ENCODE measurements at regions not wholly inside any gene's neighbourhood (a gene's known extent, or its start where the extent isn't known, plus 50 kb on each side); places are given as distances from the start of the nearest gene placed in this dataset.
"Not testable (repeated sequence)": the region's sequence is repeated elsewhere in the genome, so short reads cannot be mapped to it uniquely, and the experiment has no call there.

DNA sequence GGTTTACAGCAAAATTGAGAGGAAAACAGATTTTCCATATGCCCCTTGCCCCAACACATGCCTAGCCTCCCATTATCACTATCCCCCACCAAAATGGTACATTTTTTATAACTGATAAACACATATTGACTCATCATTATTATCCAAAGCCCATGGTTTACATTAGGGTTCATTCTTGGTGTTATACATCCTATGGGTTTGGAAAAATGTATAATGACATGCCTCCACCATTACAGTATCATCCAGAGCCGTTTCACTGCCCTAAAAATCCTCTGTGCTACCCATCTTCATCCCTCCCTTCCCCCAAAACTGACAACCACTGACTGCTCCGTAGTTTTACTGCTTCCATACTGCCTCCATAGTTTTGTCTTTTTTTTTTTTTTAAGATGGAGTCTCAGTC, 111.1 kb downstream of the ACTL7B start:
- TF ChIP-seq, protein P1, sequence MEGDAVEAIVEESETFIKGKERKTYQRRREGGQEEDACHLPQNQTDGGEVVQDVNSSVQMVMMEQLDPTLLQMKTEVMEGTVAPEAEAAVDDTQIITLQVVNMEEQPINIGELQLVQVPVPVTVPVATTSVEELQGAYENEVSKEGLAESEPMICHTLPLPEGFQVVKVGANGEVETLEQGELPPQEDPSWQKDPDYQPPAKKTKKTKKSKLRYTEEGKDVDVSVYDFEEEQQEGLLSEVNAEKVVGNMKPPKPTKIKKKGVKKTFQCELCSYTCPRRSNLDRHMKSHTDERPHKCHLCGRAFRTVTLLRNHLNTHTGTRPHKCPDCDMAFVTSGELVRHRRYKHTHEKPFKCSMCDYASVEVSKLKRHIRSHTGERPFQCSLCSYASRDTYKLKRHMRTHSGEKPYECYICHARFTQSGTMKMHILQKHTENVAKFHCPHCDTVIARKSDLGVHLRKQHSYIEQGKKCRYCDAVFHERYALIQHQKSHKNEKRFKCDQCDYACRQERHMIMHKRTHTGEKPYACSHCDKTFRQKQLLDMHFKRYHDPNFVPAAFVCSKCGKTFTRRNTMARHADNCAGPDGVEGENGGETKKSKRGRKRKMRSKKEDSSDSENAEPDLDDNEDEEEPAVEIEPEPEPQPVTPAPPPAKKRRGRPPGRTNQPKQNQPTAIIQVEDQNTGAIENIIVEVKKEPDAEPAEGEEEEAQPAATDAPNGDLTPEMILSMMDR (IDR thresholded peaks at IDR 0.05): no peak
- no peak for DNase-seq (ENCODE audit: low spot score)

DNA sequence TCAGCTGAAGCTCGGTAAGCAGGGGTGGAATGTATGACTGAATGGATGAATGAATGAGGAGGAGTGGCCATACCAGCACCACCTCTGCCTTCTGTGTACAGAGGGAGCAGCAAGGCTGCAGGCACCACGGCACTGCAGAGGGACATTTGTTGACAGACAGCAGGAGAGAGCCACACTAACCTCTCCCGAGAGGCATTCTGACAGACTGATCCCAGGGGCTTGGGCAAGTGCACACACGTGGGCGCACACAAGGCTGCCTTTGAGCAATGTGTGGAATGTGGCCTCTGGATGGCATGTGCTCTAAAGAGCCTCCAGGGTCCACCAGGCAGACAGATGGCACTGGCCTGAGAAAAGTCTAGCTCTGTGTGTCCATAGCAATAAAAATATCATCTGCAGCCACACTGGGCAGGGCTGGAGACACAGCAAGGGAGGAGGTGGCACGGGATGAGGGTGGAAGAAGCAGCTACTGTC, 111.8 kb downstream of the ACTL7B start:
- no peak for DNase-seq (ENCODE audit: low spot score)
- TF ChIP-seq, protein P1 (IDR thresholded peaks at IDR 0.05): no peak
- Histone ChIP-seq H3K4me3 (no peak overlapping the region), H3K27ac (no peak overlapping the region)

More for the DNA sequence above, 111.1 kb downstream of the ACTL7B start:
- no peak overlapping the region for H3K4me3 ChIP-seq
- H3K27ac ChIP-seq: no peak overlapping the region

DNA sequence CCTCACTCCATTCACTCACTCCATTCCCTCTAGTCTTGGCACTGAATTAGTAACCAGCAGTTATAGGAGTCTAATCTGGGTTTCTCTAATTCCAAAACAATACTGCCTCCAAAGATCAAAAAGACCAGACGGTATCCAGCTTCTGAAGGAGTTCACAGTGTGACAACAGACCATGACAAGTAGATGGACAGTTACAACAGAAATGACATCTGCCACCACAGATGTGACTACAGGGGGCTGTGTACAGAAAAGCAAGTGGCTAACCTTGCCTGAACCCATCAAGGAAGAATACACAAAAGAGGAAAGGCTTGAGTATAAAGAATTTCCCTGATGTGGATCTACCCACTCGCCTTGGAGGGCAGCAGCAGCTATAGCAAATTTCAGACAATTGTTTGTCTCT, 112.4 kb downstream of the ACTL7B start:
- no peak overlapping the region for H3K4me3 ChIP-seq
- DNase-seq (ENCODE audit: low spot score): no peak
- no peak overlapping the region for H3K27ac ChIP-seq
- TF ChIP-seq, protein P1 (IDR thresholded peaks at IDR 0.05): no peak

DNA sequence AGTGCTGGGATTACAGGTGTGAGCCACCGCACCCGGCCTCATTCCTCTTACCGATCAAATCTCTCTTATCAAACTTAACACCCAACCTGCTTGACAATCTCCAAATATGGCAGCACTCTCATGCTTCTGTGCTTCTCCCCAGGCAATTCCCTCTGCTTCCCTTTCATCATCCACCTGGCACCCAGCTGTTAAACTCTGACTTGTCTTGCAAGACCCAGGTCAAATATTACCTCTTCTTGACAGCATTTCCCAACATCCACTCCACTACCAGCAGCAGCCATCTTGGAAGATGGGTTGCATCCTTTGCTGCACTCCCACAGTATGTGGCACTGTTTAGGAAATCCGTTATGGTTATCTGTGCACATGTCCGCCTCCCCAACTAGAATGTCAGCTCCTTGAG, 113.6 kb downstream of the ACTL7B start:
- TF ChIP-seq, protein P1 (IDR thresholded peaks at IDR 0.05): no peak
- H3K27ac ChIP-seq: no peak overlapping the region
- no peak overlapping the region for H3K4me3 ChIP-seq
- no peak for DNase-seq (ENCODE audit: low spot score)

DNA sequence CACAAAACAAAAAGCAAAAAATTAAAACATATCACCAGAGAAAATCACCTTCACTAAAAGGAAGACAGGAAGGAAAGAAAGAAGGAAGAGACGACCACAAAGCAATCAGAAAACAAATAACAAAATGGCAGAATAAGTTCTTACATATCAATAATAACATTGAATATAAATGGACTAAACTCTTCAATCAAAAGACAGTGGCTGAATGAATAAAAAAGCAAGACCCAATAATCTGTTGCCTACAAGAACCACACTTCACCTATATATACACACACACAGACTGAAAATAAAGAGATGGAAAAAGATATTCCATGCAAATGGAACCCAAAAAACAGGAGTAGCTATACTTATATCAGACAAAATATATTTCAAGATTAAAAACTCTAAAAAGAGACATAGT, 124.5 kb downstream of the ACTL7B start:
- not testable (repeated sequence) for DNase-seq (ENCODE audit: low spot score); H3K27ac ChIP-seq; H3K4me3 ChIP-seq

DNA sequence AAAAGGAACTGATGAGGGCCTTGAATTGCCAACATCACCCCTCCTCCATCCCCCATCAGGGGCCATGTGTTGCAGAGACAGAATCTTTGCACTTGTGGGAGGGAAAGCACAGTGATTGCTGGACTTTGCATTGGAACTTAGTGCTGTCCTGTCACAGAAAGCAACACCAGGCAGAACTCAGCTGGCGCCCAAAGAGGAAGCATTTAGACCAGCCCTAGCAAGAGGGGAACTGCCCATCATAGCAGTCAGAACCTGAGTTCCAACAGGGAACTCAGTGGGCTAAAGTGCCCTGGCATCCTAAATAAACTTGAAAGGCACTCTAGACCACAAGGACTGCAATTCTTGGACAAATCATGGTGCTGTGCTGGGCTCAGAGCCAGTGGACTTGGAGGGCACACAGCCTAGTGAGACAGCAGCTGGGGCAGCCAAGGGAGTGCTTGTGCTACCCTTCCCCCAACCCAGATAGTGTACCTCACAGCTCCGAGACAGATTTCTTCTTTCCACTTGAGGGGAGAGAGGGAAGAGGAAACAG, 128.1 kb downstream of the ACTL7B start:
- H3K27ac ChIP-seq: no peak overlapping the region
- TF ChIP-seq, protein P1 (IDR thresholded peaks at IDR 0.05): no peak
- DNase-seq (ENCODE audit: low spot score): no peak
- no peak overlapping the region for H3K4me3 ChIP-seq

DNA sequence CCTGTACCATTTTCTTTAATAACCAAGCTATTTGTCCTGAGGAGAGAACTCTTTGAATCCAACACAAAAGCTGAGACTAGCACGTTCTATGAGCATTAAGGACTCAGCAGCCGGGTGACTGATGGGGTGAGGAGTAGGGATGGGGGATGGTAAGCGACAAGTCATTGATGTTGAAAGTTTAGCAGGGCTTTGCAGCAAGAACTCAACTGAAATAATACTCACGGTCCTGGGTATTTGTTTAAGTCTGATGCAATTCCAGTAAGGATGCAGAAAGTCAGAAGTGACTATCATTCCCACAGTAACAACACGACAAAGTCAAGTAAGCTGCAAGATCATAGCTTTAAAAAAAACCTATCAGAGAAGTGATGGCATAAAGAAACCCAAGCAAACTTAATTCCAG, 131.1 kb downstream of the ACTL7B start:
- Histone ChIP-seq H3K4me3 (no peak overlapping the region), H3K27ac (no peak overlapping the region)
- no peak for DNase-seq (ENCODE audit: low spot score)
- TF ChIP-seq, protein P1 (IDR thresholded peaks at IDR 0.05): no peak

DNA sequence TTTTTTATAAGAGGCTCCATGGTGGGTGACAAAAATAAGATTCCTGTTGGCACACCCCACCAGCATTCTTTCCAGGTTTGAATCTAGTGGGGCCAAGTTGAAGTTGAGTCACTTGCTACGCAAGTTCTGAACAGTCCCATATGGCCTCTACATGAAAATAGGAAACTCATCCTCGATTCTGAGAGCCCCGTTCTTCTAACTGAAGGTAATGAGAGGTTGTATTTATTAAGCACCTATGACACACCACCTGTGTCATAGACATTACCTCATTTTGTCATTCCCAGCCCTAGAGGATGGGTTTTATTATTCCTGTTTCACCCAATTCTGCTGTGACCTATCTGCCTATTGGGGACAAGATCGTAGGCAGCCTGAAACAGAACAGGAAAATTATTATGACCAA, 131.7 kb downstream of the ACTL7B start:
- no peak for DNase-seq (ENCODE audit: low spot score)
- TF ChIP-seq, protein P1 (IDR thresholded peaks at IDR 0.05): no peak

More for the DNA sequence above, 131.7 kb downstream of the ACTL7B start:
- Histone ChIP-seq H3K27ac (no peak overlapping the region), H3K4me3 (no peak overlapping the region)
